Natural killer cell (primary cell): ENCODE measurements at regions not wholly inside any gene's neighbourhood (a gene's known extent, or its start where the extent isn't known, plus 50 kb on each side); places are given as distances from the start of the nearest gene placed in this dataset.

Experiments
- ATAC-seq, 3 donors: fragments of 150-1000 bp in 2 of 3; fragments of 200-7000 bp in 1 of 3; cut with Tn5 transposase; 1 replicate in 1 of 3; 2 replicates in 2 of 3; pipeline ENCODE4 v1.10.0; 2021; ENCODE audit warnings: mild to moderate bottlenecking in 2 of 3, moderate library complexity in 2 of 3
- DNase-seq, 2 donors: peaks; one replicate each; pipeline versions ENCODE4 v3.0.0 to v3.0.0-alpha.2; 2013 to 2021; ENCODE audit warnings: mixed read lengths in 1 of 2
- H3K27ac ChIP-seq: one replicate; pipeline ENCODE4 v1.5.1; 2013; ENCODE audit warnings: mild to moderate bottlenecking, low read length
- H3K27me3 ChIP-seq: one replicate; pipeline ENCODE4 v1.6.1; 2013; ENCODE audit warnings: low read length; ENCODE audit not compliant: control insufficient read depth, insufficient read depth
- H3K36me3 ChIP-seq: one replicate; pipeline ENCODE4 v1.6.1; 2013; ENCODE audit warnings: low read length; ENCODE audit not compliant: control insufficient read depth, insufficient read depth
- H3K4me1 ChIP-seq: one replicate; pipeline ENCODE4 v1.6.1; 2013; ENCODE audit warnings: low read length; ENCODE audit not compliant: control insufficient read depth, insufficient read depth
- H3K4me3 ChIP-seq: one replicate; pipeline ENCODE4 v1.5.1; 2013; ENCODE audit warnings: low read length
- H3K9me3 ChIP-seq: one replicate; pipeline ENCODE4 v1.6.1; 2013; ENCODE audit warnings: low read length; ENCODE audit not compliant: control insufficient read depth, insufficient read depth
- H3K27ac Mint-ChIP-seq, 2 donors: one replicate each; pipeline ENCODE4 v1.8.0; 2022; ENCODE audit warnings: mild to moderate bottlenecking in 2 of 2, mixed read lengths in 2 of 2, moderate library complexity in 1 of 2
- H3K27me3 Mint-ChIP-seq, 2 donors: one replicate each; pipeline ENCODE4 v1.8.0; 2022; ENCODE audit warnings: low read depth in 2 of 2, mixed read lengths in 2 of 2
- H3K36me3 Mint-ChIP-seq: one replicate; pipeline ENCODE4 v1.8.0; 2022; ENCODE audit warnings: mixed read lengths
- H3K4me1 Mint-ChIP-seq, 2 donors: one replicate each; pipeline ENCODE4 v1.8.0; 2022; ENCODE audit warnings: mixed read lengths in 2 of 2
- H3K4me3 Mint-ChIP-seq: one replicate; pipeline ENCODE4 v1.8.0; 2022; ENCODE audit warnings: mild to moderate bottlenecking, moderate library complexity, mixed read lengths
- H3K9me3 Mint-ChIP-seq, 2 donors: one replicate each; pipeline ENCODE4 v1.8.0; 2022; ENCODE audit warnings: mixed read lengths in 2 of 2
- CTCF ChIP-seq: fragments of 200-600 bp; IDR thresholded peaks from one replicate; pipeline ENCODE4 v1.8.0; 2022; ENCODE audit warnings: antibody characterized with exemption
- WGBS: methylation state at CpG from one replicate; pipeline ENCODE4 v1.1.7; 2013; ENCODE audit warnings: missing lambda C conversion rate; ENCODE audit not compliant: insufficient coverage; 5-methylcytosine and 5-hydroxymethylcytosine counted together
- intact Hi-C: fragments of 100-400 bp; cut with micrococcal nuclease; formaldehyde crosslinking; loops from one replicate; pipeline ENCODE4 v1.14.2; 2022

GRCh38 chr14:21866479-21866878, 192.9 kb upstream of the OR4E1 start:
- Histone ChIP-seq H3K27me3 (no peaks in the 10 kb centered on the region), H3K4me3 (no peak overlapping the region), H3K4me1 (no peaks in the 10 kb centered on the region), H3K36me3 (no peaks in the 10 kb centered on the region), H3K9me3 (no peaks in the 10 kb centered on the region), H3K27ac (no peak overlapping the region)
- intact Hi-C loops, result no loop called here
- DNase-seq (no peak), ATAC-seq (no peak)
- Mint-ChIP-seq H3K4me1 (peaks cover 10 to 12% of the 10 kb centered on the region in 2 donors), H3K27me3 (no peaks in the 10 kb centered on the region), H3K27ac (no peak overlapping the region), H3K9me3 (peaks cover 2 to 3% of the 10 kb centered on the region in 2 donors), H3K4me3 (no peak overlapping the region), H3K36me3 (no peaks in the 10 kb centered on the region)
- TF ChIP-seq CTCF, result no peak

DNA sequence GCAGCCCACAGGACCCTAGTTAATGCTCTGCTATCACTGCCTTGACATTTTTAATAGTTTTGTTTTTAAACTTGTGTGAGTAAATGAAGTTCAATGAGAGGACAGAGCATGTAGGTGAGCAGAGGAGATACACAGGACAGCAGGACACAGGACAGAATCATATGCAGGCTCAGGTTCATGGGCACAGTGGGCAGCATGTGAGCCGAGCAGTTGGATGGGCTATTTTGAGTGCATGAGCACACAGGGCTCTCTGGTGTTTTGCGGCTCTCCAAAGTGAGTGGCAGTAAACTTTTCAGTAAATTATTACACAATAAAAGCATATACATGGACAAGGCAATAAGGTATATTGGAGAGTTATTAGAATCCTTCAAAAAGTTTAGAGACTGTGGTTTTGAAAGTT, 189.7 kb upstream of the OR4E1 start:
- Mint-ChIP-seq H3K4me1 (peaks cover 2 to 5% of the 10 kb centered on the region in 2 donors), H3K27me3 (peaks cover 12 to 13% of the 10 kb centered on the region in 2 donors), H3K36me3 (no peaks in the 10 kb centered on the region), H3K4me3 (no peak overlapping the region), H3K9me3 (no peaks in the 10 kb centered on the region), H3K27ac (no peak overlapping the region)
- ATAC-seq (no peak), DNase-seq (no peak)
- intact Hi-C loops, result no loop called here
- TF ChIP-seq CTCF, result no peak
- H3K27me3 ChIP-seq, result peaks cover 3% of the 10 kb centered on the region
- no peaks in the 10 kb centered on the region for H3K4me1 ChIP-seq
- H3K36me3 ChIP-seq, result no peaks in the 10 kb centered on the region
- H3K27ac ChIP-seq, result no peak overlapping the region
- WGBS, result 80% methylated on average over 1 of the region's 2 CpGs
- H3K9me3 ChIP-seq, result no peaks in the 10 kb centered on the region
- H3K4me3 ChIP-seq, result no peak overlapping the region

DNA sequence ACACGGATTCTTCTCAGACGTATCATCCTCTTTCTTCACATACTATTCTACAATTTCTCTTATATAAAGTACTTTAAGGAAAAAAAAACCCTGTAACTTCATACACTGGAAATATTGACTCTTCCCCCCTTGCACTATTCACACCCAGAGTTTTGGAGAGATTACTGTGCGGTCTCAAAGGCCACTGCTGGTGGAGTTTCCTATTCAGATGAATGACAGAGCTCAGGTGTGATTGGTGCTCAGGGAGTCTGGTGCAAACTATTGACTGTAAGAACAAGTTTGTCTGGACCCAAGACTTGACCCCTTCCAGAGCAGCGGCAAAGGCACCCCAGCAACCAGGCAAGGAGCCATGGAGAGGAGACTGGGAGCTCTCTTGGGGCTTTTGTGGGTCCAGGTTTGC, 187.5 kb upstream of the OR4E1 start:
- Histone ChIP-seq H3K27ac (no peak overlapping the region), H3K9me3 (no peaks in the 10 kb centered on the region), H3K27me3 (peaks cover 3% of the 10 kb centered on the region), H3K36me3 (no peaks in the 10 kb centered on the region), H3K4me3 (no peak overlapping the region), H3K4me1 (no peaks in the 10 kb centered on the region)
- Mint-ChIP-seq H3K27ac (no peak overlapping the region), H3K36me3 (no peaks in the 10 kb centered on the region), H3K4me3 (no peak overlapping the region), H3K9me3 (no peaks in the 10 kb centered on the region), H3K4me1 (peaks cover 0 to 5% of the 10 kb centered on the region in 2 donors), H3K27me3 (peaks cover 21 to 25% of the 10 kb centered on the region in 2 donors)
- no peak for DNase-seq
- intact Hi-C loops, result no loop called here
- ATAC-seq, result no peak
- no peak for TF ChIP-seq CTCF
- 89% methylated on average over 4 of the region's 4 CpGs for WGBS

GRCh38 chr14:21860172-21860571, 186.6 kb upstream of the OR4E1 start:
- Mint-ChIP-seq H3K4me3 (no peak overlapping the region), H3K9me3 (no peaks in the 10 kb centered on the region), H3K27me3 (peaks cover 21 to 30% of the 10 kb centered on the region in 2 donors), H3K4me1 (peaks cover 0 to 5% of the 10 kb centered on the region in 2 donors), H3K27ac (no peak overlapping the region), H3K36me3 (no peaks in the 10 kb centered on the region)
- Histone ChIP-seq H3K4me1 (no peaks in the 10 kb centered on the region), H3K9me3 (no peaks in the 10 kb centered on the region), H3K36me3 (no peaks in the 10 kb centered on the region), H3K4me3 (no peak overlapping the region), H3K27ac (no peak overlapping the region), H3K27me3 (peaks cover 3% of the 10 kb centered on the region)
- WGBS, result 62% methylated on average over 2 of the region's 3 CpGs
- DNase-seq (peak in 1 of 2 donors; percentile 77), ATAC-seq (peak; percentile 58 to 64 (median 63))
- peak; percentile 60 for TF ChIP-seq CTCF
- intact Hi-C loops, result no loop called here
